Mucosa of stomach (tissue), 1 donor: ENCODE measurements at regions not wholly inside any gene's neighbourhood (a gene's known extent, or its start where the extent isn't known, plus 50 kb on each side); places are given as distances from the start of the nearest gene placed in this dataset.

Source experiments
- H3K27me3 ChIP-seq: one replicate; pipeline ENCODE4 v1.7.0; 2013; ENCODE audit warnings: mild to moderate bottlenecking, low read length; ENCODE audit not compliant: control insufficient read depth, insufficient read depth
- H3K36me3 ChIP-seq: one replicate; pipeline ENCODE4 v1.7.0; 2013; ENCODE audit warnings: low read length; ENCODE audit not compliant: control insufficient read depth, insufficient read depth
- H3K4me1 ChIP-seq: one replicate; pipeline ENCODE4 v1.7.0; 2013; ENCODE audit warnings: mild to moderate bottlenecking, low read length; ENCODE audit not compliant: control insufficient read depth, insufficient read depth
- H3K4me3 ChIP-seq: one replicate; pipeline ENCODE4 v1.7.0; 2013; ENCODE audit warnings: low read length
- H3K9ac ChIP-seq: one replicate; pipeline ENCODE4 v1.7.0; 2013; ENCODE audit warnings: mild to moderate bottlenecking, low read length, moderate library complexity
- H3K9me3 ChIP-seq: one replicate; pipeline ENCODE4 v1.7.0; 2013; ENCODE audit warnings: mild to moderate bottlenecking, low read length, moderate library complexity; ENCODE audit not compliant: control insufficient read depth
- donor health status: Pancreatic carcinoma.

DNA sequence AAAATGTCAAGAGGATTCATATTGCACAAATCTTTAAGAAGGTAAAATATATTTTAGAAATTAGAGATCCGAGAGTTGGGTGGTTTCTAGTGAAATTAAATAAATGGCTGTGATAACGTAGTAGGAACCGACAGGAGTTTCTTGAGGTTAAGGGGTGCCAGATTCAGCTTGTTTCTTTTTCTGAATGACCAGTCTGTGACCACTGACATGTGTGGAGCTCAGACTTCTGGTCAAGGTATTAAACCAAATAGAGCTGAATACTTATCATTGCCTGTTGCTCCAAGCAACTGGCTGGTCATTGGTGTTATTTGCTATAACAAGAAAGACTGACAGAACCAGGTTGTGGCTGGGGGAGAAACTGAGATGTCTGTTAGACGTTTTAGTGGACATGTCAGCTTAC lies 408.2 kb upstream of the HS6ST1 start:
- Histone ChIP-seq H3K4me1 (no peaks in the 10 kb centered on the region), H3K4me3 (no peak overlapping the region), H3K9ac (no peak overlapping the region), H3K36me3 (no peaks in the 10 kb centered on the region), H3K9me3 (no peaks in the 10 kb centered on the region), H3K27me3 (no peaks in the 10 kb centered on the region)

GRCh38 chr2:128727404-128727803 lies 408.7 kb upstream of the HS6ST1 start:
- H3K4me3 ChIP-seq = no peak overlapping the region
- no peak overlapping the region for H3K9ac ChIP-seq
- no peaks in the 10 kb centered on the region for H3K36me3 ChIP-seq
- H3K4me1 ChIP-seq = no peaks in the 10 kb centered on the region
- H3K27me3 ChIP-seq = no peaks in the 10 kb centered on the region
- H3K9me3 ChIP-seq = no peaks in the 10 kb centered on the region

DNA sequence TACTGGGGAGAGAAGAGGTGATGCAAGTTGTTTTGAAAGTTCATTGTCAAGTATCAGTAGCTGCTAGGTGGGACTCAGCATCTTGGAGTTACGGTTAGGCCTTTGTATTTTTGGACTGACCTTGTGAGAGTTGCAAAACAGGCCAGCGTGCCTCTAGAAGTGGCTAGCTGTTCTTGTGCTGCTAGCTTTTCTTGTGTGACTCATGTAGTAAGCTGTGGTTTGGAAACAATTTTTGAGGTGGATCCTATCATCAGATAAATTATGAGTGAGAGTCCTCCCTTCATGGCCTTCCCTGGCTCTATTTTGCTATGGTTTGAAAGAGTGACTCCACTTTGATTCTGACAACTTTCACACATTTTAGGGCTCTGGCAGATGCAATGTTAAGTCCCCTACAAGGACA lies 409.2 kb upstream of the HS6ST1 start:
- Histone ChIP-seq H3K4me3 (no peak overlapping the region), H3K4me1 (no peaks in the 10 kb centered on the region), H3K27me3 (no peaks in the 10 kb centered on the region), H3K9ac (no peak overlapping the region), H3K9me3 (no peaks in the 10 kb centered on the region), H3K36me3 (no peaks in the 10 kb centered on the region)

DNA sequence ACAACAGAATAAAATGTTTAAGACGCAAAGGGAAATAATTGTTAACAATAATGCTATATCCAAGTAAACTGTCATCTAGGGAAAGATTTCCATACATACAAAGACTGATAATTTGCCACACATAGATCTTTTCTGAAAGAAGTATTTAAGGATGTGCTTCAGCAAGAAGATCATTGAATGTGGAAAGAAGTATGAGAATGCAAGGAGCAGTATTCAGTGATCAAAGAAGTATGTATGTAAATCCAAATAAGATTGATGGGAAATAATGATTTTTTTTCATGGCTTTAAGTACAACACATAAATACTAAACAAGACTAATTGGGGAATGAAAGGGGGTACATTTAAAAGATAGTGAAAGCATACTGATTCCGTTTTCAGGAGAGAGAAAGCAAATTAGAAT lies 410.4 kb upstream of the HS6ST1 start:
- Histone ChIP-seq H3K36me3 (no peaks in the 10 kb centered on the region), H3K4me1 (no peaks in the 10 kb centered on the region), H3K9me3 (no peaks in the 10 kb centered on the region), H3K4me3 (no peak overlapping the region), H3K27me3 (no peaks in the 10 kb centered on the region), H3K9ac (no peak overlapping the region)

GRCh38 chr2:128731994-128732650 lies 413.5 kb upstream of the HS6ST1 start:
- Histone ChIP-seq H3K4me1 (peaks cover 8% of the 10 kb centered on the region), H3K4me3 (no peak overlapping the region), H3K36me3 (no peaks in the 10 kb centered on the region), H3K9me3 (no peaks in the 10 kb centered on the region), H3K27me3 (peaks cover 12% of the 10 kb centered on the region), H3K9ac (no peak overlapping the region)

- Histone ChIP-seq H3K9ac (no peak overlapping the region), H3K9me3 (no peaks in the 10 kb centered on the region), H3K4me1 (peaks cover 8% of the 10 kb centered on the region), H3K27me3 (peaks cover 13% of the 10 kb centered on the region), H3K36me3 (no peaks in the 10 kb centered on the region), H3K4me3 (no peak overlapping the region)
Observed at GRCh38 chr2:128732976-128733431, 414.3 kb upstream of the HS6ST1 start.

DNA sequence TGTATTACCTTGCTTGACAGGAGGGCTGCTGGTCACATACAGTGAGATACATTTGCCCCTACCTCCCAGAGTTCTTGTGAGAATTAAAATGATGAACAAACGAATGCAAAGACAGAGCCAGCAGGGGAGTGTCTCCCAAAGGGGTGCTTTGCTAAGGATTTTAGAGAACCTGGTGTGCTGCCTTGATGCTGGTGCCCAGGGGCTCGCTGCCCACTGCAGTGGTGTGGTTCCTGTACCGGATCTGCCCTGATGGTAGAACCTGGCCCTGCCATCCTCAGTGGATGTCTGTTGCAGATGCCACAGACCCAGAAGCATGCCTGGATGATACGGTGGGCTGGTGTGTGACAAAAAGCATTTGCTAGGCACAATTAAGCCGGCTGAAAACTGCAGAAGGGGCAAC lies 414.8 kb upstream of the HS6ST1 start:
- peaks cover 13% of the 10 kb centered on the region for H3K27me3 ChIP-seq
- H3K9ac ChIP-seq = no peak overlapping the region
- H3K4me3 ChIP-seq = no peak overlapping the region
- H3K4me1 ChIP-seq = peaks cover 8% of the 10 kb centered on the region
- H3K9me3 ChIP-seq = no peaks in the 10 kb centered on the region
- no peaks in the 10 kb centered on the region for H3K36me3 ChIP-seq

DNA sequence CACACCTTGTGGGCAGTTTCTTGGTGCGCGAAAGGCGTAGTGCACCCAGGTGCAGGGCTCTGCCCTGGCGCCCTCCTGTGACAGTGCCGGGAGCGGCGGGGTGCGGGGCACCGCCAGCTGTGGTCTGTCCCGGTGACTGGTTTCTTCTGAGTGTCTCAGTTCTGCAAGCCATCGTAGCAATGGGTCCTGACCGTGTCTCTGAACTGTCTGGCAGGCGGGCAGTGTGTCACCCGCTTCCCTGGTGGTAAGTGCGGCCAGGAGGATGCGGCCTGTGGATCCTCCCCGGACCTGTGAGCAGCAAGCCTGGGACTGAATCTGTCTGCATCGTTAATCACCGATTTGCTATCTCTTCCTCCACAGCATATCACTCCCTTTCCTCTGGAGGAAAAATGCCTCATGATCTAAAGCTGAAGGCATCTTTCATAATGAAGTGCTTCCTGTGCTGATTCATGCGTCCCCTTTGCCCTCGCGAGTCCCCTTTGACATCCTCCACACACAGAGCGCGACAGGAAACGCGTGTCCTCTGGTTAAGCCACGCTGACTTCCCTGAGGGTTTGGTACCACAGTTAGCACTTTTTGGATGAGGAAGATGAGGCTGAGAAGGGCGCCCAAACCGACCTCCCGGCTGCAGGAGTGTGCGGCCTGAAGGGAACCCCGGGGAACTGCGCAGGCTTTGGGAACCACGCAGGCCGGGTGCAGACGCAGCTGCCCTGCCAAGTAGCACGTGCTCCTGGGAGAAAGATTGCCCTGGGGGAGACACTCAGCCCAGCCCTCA lies 416.0 kb upstream of the HS6ST1 start:
- peaks cover 8% of the 10 kb centered on the region for H3K4me1 ChIP-seq
- H3K27me3 ChIP-seq = peaks cover 13% of the 10 kb centered on the region
- no peaks in the 10 kb centered on the region for H3K9me3 ChIP-seq
- H3K9ac ChIP-seq = no peak overlapping the region
- no peaks in the 10 kb centered on the region for H3K36me3 ChIP-seq
- no peak overlapping the region for H3K4me3 ChIP-seq

GRCh38 chr2:128735296-128735960 lies 416.8 kb upstream of the HS6ST1 start:
- Histone ChIP-seq H3K36me3 (no peaks in the 10 kb centered on the region), H3K4me1 (peaks cover 8% of the 10 kb centered on the region), H3K9ac (no peak overlapping the region), H3K4me3 (no peak overlapping the region), H3K27me3 (peaks cover 13% of the 10 kb centered on the region), H3K9me3 (no peaks in the 10 kb centered on the region)

DNA sequence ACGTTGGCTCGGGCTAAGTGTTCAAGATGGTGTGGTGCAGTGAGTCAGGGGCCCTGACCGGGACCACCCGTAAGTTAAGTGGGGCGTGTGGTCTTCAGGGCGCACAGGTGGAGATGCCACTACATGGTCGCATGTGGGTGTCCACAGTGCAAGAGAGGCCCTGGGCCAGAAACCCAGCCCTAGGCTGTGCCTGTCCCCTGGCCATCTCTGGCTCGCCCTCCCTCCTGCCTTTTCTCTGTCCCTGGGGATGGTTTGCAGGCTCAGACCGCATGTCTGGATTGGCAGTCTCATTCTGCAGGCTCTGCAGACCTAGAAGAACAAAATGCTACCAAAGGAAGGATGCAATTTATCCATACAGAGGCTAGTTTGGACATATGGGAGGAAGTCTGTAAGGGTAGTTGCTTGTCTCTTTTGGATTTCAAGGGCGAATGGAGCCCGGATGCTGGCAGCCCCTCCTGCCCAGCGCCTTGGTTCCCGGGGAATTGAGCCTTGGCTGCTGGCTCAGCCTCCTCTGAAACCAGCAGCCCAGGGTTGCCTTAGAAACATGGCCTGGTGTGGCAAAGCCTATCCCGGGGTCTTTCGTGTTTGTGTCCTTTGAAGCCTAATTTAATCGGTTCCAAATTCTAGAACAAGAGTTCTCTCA lies 417.5 kb upstream of the HS6ST1 start:
- Histone ChIP-seq H3K27me3 (peaks cover 13% of the 10 kb centered on the region), H3K9me3 (no peaks in the 10 kb centered on the region), H3K36me3 (no peaks in the 10 kb centered on the region), H3K9ac (peak overlapping the region; percentile 51), H3K4me3 (peak overlapping the region; percentile 14), H3K4me1 (peaks cover 8% of the 10 kb centered on the region)

DNA sequence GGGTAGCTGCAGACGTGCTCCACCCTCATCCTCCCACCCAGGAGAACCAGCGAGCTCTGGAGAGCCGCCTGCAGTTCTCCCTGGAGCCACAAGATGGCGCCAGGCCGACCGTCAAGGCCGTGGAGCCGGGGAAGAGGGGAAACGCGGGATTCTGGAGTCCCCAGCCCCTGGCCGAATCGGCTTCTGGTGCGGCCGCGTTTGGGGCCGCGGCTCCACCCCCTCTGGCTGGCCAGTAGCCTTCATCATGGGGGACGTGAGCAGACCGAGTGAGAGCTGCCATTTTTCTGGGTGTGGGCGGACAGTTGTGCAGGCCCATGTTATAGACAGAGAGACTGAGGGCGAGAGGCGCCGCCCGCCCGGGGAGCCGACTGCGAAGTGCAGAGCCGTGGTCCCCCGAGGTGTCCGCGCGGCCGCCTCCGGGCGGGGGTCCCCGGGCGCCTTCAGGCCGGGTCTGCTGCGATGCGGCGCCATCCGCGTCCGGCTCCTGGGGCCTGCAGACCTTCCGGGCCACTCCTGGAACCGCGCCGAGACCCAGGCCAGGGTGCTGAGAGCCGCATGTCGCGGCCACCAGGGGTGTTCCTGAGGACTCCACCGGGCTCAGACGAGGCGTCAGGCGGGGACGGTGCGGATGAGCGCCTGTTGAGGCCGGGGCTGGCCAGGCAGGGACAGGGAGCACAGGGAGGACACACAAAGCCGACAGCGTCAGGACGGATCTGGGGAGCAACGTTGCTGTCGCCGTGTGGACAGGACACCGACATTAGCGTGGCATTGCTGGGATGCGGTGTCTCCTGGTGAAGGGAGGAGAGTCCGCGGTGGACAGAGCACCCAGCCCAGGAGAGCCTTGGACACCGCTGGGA lies 418.2 kb upstream of the HS6ST1 start:
- peak overlapping the region; percentile 51 for H3K9ac ChIP-seq
- H3K27me3 ChIP-seq = peaks cover 13% of the 10 kb centered on the region

More for the DNA sequence above, 418.2 kb upstream of the HS6ST1 start:
- Histone ChIP-seq H3K4me3 (peak overlapping the region; percentile 14), H3K4me1 (peaks cover 8% of the 10 kb centered on the region), H3K9me3 (no peaks in the 10 kb centered on the region), H3K36me3 (no peaks in the 10 kb centered on the region)
